ENCODE measurements at regions not wholly inside any gene's neighbourhood (a gene's known extent, or its start where the extent isn't known, plus 50 kb on each side); places are given as distances from the start of the nearest gene placed in this dataset.

DNA sequence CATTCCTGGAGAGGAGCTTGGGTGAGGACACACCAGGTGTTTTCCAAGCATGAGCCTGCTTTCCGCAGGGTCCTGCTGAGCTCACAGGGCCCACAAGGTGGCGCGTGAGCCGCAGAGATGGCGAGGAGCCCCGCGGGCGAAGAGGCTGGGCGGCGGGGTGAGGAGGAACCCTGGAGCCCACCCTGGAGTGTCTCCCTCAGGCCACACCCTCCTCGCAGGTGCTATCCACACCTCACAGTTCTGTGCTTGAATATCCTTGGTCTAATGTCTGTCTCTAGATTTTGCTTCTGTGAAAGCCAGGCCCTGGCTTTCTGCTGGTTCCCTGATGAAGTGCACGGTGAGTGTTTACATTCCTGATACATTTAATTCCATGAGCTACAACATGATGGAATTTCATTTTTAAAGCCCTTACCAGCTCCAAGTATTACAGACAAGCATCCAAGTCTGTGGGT is 433.6 kb downstream of the ACTR3B start:
- TF ChIP-seq, protein P1, sequence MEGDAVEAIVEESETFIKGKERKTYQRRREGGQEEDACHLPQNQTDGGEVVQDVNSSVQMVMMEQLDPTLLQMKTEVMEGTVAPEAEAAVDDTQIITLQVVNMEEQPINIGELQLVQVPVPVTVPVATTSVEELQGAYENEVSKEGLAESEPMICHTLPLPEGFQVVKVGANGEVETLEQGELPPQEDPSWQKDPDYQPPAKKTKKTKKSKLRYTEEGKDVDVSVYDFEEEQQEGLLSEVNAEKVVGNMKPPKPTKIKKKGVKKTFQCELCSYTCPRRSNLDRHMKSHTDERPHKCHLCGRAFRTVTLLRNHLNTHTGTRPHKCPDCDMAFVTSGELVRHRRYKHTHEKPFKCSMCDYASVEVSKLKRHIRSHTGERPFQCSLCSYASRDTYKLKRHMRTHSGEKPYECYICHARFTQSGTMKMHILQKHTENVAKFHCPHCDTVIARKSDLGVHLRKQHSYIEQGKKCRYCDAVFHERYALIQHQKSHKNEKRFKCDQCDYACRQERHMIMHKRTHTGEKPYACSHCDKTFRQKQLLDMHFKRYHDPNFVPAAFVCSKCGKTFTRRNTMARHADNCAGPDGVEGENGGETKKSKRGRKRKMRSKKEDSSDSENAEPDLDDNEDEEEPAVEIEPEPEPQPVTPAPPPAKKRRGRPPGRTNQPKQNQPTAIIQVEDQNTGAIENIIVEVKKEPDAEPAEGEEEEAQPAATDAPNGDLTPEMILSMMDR (IDR thresholded peaks at IDR 0.05) = peak; percentile 34 to 72 (median 54)
- TF ChIP-seq POLR2A (IDR thresholded peaks at IDR 0.05) = no peak
